ENCODE measurements at regions not wholly inside any gene's neighbourhood (a gene's known extent, or its start where the extent isn't known, plus 50 kb on each side); places are given as distances from the start of the nearest gene placed in this dataset.

DNA sequence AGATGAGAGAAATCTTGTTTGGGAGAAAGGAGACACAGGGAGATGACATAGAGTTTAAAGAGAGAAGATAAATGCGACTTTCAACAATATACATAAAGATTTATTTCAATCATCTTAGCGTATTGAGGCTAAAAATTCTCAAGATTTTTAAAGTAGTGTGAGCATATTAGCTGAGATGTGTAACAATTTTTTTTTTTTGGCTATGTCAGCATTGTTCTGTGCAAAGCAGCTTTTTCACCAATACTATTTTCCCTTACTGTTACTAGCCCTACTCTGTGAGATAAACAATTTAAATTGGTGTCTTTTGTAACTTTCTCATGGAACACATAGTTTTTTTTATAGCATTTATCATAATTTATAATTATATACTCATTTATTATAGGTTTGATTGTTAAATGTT lies 185.2 kb upstream of the ZNF385D start:
- no peak for TF ChIP-seq CTCF (IDR thresholded peaks at IDR 0.05; ENCODE audit: control extremely low read depth in 1 of 3, insufficient read depth in 1 of 3, low read depth in 1 of 3, low read length in 3 of 3)
- TF ChIP-seq EZH2 (IDR thresholded peaks at IDR 0.05; ENCODE audit: low read depth, low read length, severe bottlenecking) = no peak

Data from H1 (cell line).